ENCODE measurements at regions not wholly inside any gene's neighbourhood (a gene's known extent, or its start where the extent isn't known, plus 50 kb on each side); places are given as distances from the start of the nearest gene placed in this dataset.

GRCh38 chr5:74122175-74122574 lies 496.2 kb downstream of the ARHGEF28 start:
- no peak for DNase-seq (ENCODE audit: low spot score)

GRCh38 chr5:74120585-74120984 lies 494.6 kb downstream of the ARHGEF28 start:
- DNase-seq (ENCODE audit: low spot score) = no peak

GRCh38 chr5:74118071-74118470 lies 492.1 kb downstream of the ARHGEF28 start:
- no peak for DNase-seq (ENCODE audit: low spot score)

- no peak for DNase-seq (ENCODE audit: low spot score)
These were observed 491.0 kb downstream of the ARHGEF28 start for GRCh38 chr5:74116984-74117383.

GRCh38 chr5:74116266-74116665 lies 490.3 kb downstream of the ARHGEF28 start:
- DNase-seq (ENCODE audit: low spot score) = no peak

GRCh38 chr5:74113927-74114326 lies 487.9 kb downstream of the ARHGEF28 start:
- no peak for DNase-seq (ENCODE audit: low spot score)

- DNase-seq (ENCODE audit: low spot score) = no peak
These were observed 487.2 kb downstream of the ARHGEF28 start for GRCh38 chr5:74113196-74113540.

GRCh38 chr5:74112372-74113195 lies 486.6 kb downstream of the ARHGEF28 start:
- DNase-seq (ENCODE audit: low spot score) = no peak

GRCh38 chr5:74111764-74112163 lies 485.8 kb downstream of the ARHGEF28 start:
- no peak for DNase-seq (ENCODE audit: low spot score)

- no peak for DNase-seq (ENCODE audit: low spot score)
These were observed 483.3 kb downstream of the ARHGEF28 start for GRCh38 chr5:74109344-74109743.

- no peak for DNase-seq (ENCODE audit: low spot score)
These were observed 481.9 kb downstream of the ARHGEF28 start for GRCh38 chr5:74107899-74108298.

GRCh38 chr5:74105126-74105780 lies 479.3 kb downstream of the ARHGEF28 start:
- no peak for DNase-seq (ENCODE audit: low spot score)

- DNase-seq (ENCODE audit: low spot score) = no peak
These were observed 477.4 kb downstream of the ARHGEF28 start for GRCh38 chr5:74103131-74104023.

GRCh38 chr5:74100268-74100665 lies 474.3 kb downstream of the ARHGEF28 start:
- DNase-seq (ENCODE audit: low spot score) = no peak

- DNase-seq (ENCODE audit: low spot score) = no peak
These were observed 473.7 kb downstream of the ARHGEF28 start for GRCh38 chr5:74099538-74100267.

- DNase-seq (ENCODE audit: low spot score) = no peak
These were observed 472.9 kb downstream of the ARHGEF28 start for GRCh38 chr5:74098941-74099340.

- DNase-seq (ENCODE audit: low spot score) = no peak
These were observed 472.5 kb downstream of the ARHGEF28 start for GRCh38 chr5:74098456-74098855.

- no peak for DNase-seq (ENCODE audit: low spot score)
These were observed 470.3 kb downstream of the ARHGEF28 start for GRCh38 chr5:74096325-74096724.

GRCh38 chr5:74095871-74096270 lies 469.9 kb downstream of the ARHGEF28 start:
- no peak for DNase-seq (ENCODE audit: low spot score)

- no peak for DNase-seq (ENCODE audit: low spot score)
These were observed 468.7 kb downstream of the ARHGEF28 start for GRCh38 chr5:74094782-74095108.

GRCh38 chr5:74094096-74094781 lies 468.2 kb downstream of the ARHGEF28 start:
- DNase-seq (ENCODE audit: low spot score) = no peak

All from cerebellar cortex (tissue), 1 donor.